ENCODE measurements at regions not wholly inside any gene's neighbourhood (a gene's known extent, or its start where the extent isn't known, plus 50 kb on each side); places are given as distances from the start of the nearest gene placed in this dataset.
A peak's percentile ranks its signal among the peaks of the same experiment; 100 is the strongest.
"Not testable (repeated sequence)": the region's sequence is repeated elsewhere in the genome, so short reads cannot be mapped to it uniquely, and the experiment has no call there.

- no peak for TF ChIP-seq CTCF (conservative IDR thresholded peaks at IDR 0.05; ENCODE audit: control insufficient read depth, insufficient read depth, low read depth, low read length)
- H3K4me3 ChIP-seq (ENCODE audit: control insufficient read depth, low read depth, low read length) = no peak overlapping the region
- no peak for DNase-seq (ENCODE audit: low read depth)
Observed at GRCh38 chr20:12833861-12834260, 174.9 kb upstream of the SPTLC3 start.

DNA sequence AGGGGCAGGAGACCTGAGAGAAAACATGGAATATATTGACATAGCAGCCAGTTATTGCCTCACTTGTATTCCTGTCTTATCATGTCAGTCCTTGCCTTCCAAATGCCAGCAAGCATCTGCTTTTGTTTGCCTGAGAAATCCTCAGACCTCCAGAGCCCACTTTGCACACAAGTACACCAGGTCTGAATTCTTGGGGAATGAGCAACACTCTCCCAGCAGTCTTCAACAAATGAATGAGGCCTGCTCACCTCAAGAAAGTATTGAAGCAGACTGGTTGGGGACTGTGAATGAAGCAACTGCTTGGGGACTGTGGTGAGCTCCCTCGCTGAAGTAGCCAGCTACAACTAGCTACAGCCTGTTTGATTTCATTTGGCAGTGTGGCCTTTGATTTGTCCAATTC, 172.8 kb upstream of the SPTLC3 start:
- H3K4me3 ChIP-seq (ENCODE audit: control insufficient read depth, low read depth, low read length) = no peak overlapping the region
- no peak for TF ChIP-seq CTCF (conservative IDR thresholded peaks at IDR 0.05; ENCODE audit: control insufficient read depth, insufficient read depth, low read depth, low read length)
- no peak for DNase-seq (ENCODE audit: low read depth)

- no peak for DNase-seq (ENCODE audit: low read depth)
- TF ChIP-seq CTCF (conservative IDR thresholded peaks at IDR 0.05; ENCODE audit: control insufficient read depth, insufficient read depth, low read depth, low read length) = no peak
Observed at GRCh38 chr20:12837646-12838045, 171.1 kb upstream of the SPTLC3 start.

DNA sequence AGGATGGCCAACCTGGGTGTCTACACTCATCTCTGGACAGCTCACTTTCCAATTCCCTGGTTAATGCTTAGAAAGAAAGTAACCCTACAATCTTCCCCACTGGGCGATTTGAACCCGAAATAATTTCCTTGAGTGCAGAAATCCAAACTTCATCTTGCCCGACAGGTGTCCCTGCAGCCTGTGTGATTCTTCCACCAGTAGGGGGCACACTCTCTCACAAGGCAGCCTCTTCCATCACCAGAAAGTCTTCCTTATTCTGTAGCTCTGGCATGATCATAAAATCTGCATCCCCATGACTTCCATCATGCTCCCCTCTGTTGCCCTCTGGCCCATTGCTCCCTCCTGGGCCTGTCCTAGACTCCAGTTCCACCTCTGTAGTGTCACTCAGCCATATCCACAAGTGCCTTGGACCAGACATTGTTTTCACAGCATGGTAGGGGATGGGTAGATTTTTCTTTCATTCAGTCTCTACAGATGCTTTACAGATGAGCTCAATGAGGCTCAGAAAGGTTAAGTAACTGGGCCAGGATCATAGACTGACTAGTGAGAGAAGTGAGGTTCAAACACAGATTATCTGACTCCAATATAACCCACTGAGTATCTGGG, 170.4 kb upstream of the SPTLC3 start:
- no peak for DNase-seq (ENCODE audit: low read depth)
- H3K4me3 ChIP-seq (ENCODE audit: control insufficient read depth, low read depth, low read length) = no peak overlapping the region
- TF ChIP-seq CTCF (conservative IDR thresholded peaks at IDR 0.05; ENCODE audit: control insufficient read depth, insufficient read depth, low read depth, low read length) = no peak

More at GRCh38 chr20:12837646-12838045, 171.1 kb upstream of the SPTLC3 start:
- no peak overlapping the region for H3K4me3 ChIP-seq (ENCODE audit: control insufficient read depth, low read depth, low read length)

- no peak overlapping the region for H3K4me3 ChIP-seq (ENCODE audit: control insufficient read depth, low read depth, low read length)
- no peak for TF ChIP-seq CTCF (conservative IDR thresholded peaks at IDR 0.05; ENCODE audit: control insufficient read depth, insufficient read depth, low read depth, low read length)
- peak; percentile 0 for DNase-seq (ENCODE audit: low read depth)
Observed at GRCh38 chr20:12847872-12848271, 160.9 kb upstream of the SPTLC3 start.

DNA sequence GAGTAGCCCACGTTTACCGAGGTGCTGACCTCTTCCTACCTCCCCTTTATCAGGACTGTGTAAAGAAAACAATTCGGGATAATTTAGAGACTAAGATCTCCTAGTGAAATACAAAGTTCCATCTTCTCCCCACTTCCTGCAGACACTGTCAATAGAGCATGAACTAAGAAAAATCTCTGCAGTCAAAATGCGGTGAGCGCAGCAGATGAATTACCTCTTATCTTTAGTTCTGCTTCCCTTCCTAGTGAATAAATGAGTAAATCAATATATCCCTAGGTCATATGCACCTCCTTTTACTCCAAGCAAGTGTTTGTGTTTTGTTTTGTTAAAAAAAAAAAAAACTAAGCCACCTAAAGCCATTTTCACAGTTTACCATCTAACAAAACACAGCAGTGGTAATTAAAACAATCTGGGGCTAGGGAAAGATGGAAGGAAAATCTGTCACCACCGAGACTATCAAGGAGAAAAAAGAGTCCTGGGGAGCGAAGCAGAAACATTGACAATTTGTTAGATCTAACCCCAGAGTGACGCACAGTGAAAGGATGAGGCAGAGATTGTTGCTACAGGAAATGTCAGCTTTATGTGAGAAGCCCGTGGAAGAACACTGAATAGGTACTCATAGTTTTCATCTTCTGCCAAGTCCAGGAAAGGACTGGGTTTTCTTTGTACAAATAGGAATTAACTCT, 159.4 kb upstream of the SPTLC3 start:
- no peak overlapping the region for H3K4me3 ChIP-seq (ENCODE audit: control insufficient read depth, low read depth, low read length)
- no peak for TF ChIP-seq CTCF (conservative IDR thresholded peaks at IDR 0.05; ENCODE audit: control insufficient read depth, insufficient read depth, low read depth, low read length)
- no peak for DNase-seq (ENCODE audit: low read depth)

- H3K4me3 ChIP-seq (ENCODE audit: control insufficient read depth, low read depth, low read length); DNase-seq (ENCODE audit: low read depth): not testable (repeated sequence)
Observed at GRCh38 chr20:12857643-12858042, 151.1 kb upstream of the SPTLC3 start.
